ENCODE measurements at regions not wholly inside any gene's neighbourhood (a gene's known extent, or its start where the extent isn't known, plus 50 kb on each side); places are given as distances from the start of the nearest gene placed in this dataset.

GRCh38 chr7:52340067-52340466 is 695.4 kb upstream of the POM121L12 start:
- no peak overlapping the region for H2BK12ac ChIP-seq (ENCODE audit: low read depth, low read length)
- H3K9ac ChIP-seq (replicated peaks in 1 of 4; ENCODE audit: extremely low read depth in 1 of 4, low read depth in 3 of 4, low read length in 3 of 4) = no peak overlapping the region
- H3K27me3 ChIP-seq (replicated peaks in 1 of 4; ENCODE audit: control insufficient read depth in 3 of 4, extremely low read depth in 1 of 4, insufficient read depth in 3 of 4, low read length in 3 of 4) = no peaks in the 10 kb centered on the region
- no peak overlapping the region for H2BK20ac ChIP-seq (ENCODE audit: low read length)
- H3K36me3 ChIP-seq (ENCODE audit: control insufficient read depth in 2 of 4, insufficient read depth in 4 of 4, low read length in 3 of 4) = no peaks in the 10 kb centered on the region; a peak in 1 of 8 replicates
- no peak overlapping the region for H3K23ac ChIP-seq (ENCODE audit: insufficient read length)
- DNase-seq (ENCODE audit: low read depth in 1 of 2, low spot score in 2 of 2) = no peak
- H2AFZ ChIP-seq (ENCODE audit: low read length) = no peak overlapping the region
- ChIA-PET CTCF (ENCODE audit: partially characterized antibody) (no interaction called here), POLR2A (ENCODE audit: partially characterized antibody) (no interaction called here)
- no peaks in the 10 kb centered on the region for H3K9me3 ChIP-seq (ENCODE audit: insufficient read depth in 2 of 2, low read depth in 1 of 2, low read length in 1 of 2)
- peaks cover 0 to 2% (median 0%) of the 10 kb centered on the region in 4 experiments; a peak in 1 of 7 replicates for H3K4me1 ChIP-seq (replicated peaks in 1 of 4; ENCODE audit: control insufficient read depth in 3 of 4, insufficient read depth in 4 of 4, low read length in 3 of 4)
- no peak overlapping the region for H2AK5ac ChIP-seq (ENCODE audit: low read depth, low read length)
- H2BK5ac ChIP-seq (ENCODE audit: low read depth, low read length) = no peak overlapping the region
- no peak overlapping the region for H2BK15ac ChIP-seq (ENCODE audit: low read length)
- no peak overlapping the region for H2BK120ac ChIP-seq (replicated peaks; ENCODE audit: low read depth, low read length)
- no peak overlapping the region for H3K18ac ChIP-seq (ENCODE audit: extremely low read depth, low read length)
- no peaks in the 10 kb centered on the region for H4K20me1 ChIP-seq (replicated peaks in 1 of 2; ENCODE audit: control insufficient read depth in 1 of 2, insufficient read depth in 2 of 2, low read length in 2 of 2)
- no peak overlapping the region for H4K5ac ChIP-seq (ENCODE audit: insufficient read length, low read depth, low read length)
- H3K4me2 ChIP-seq (ENCODE audit: insufficient read depth in 1 of 2, low read depth in 2 of 2, low read length in 2 of 2) = no peak overlapping the region
- WGBS, 2 experiments (ENCODE audit: extremely low coverage in 1 of 2, insufficient coverage in 1 of 2, insufficient read length in 1 of 2, insufficient replicate concordance in 2 of 2, low coverage in 1 of 2, low lambda C conversion rate in 2 of 2, missing lambda C conversion rate in 1 of 2) = 80% methylated on average over 6 of the region's 6 CpGs; no CpG with 5 or more reads in 1 of the 2 experiments
- H3K56ac ChIP-seq (replicated peaks; ENCODE audit: insufficient read length, low read depth, low read length) = no peak overlapping the region
- H4K91ac ChIP-seq (replicated peaks; ENCODE audit: insufficient read length, low read length) = no peak overlapping the region
- H3K23me2 ChIP-seq (ENCODE audit: low read depth, low read length) = no peaks in the 10 kb centered on the region
- FAIRE-seq = no peak
- no peak overlapping the region for H3K27ac ChIP-seq (ENCODE audit: low read depth, low read length)
- H3K79me1 ChIP-seq (ENCODE audit: low read depth, low read length) = no peaks in the 10 kb centered on the region
- no peak overlapping the region for H3K4ac ChIP-seq (replicated peaks; ENCODE audit: insufficient read length, low read depth, low read length)
- H3K14ac ChIP-seq (ENCODE audit: insufficient read length) = no peak overlapping the region
- no peak overlapping the region for H3K4me3 ChIP-seq (ENCODE audit: extremely low read depth in 1 of 4, insufficient read depth in 2 of 4, low read depth in 3 of 4, low read length in 4 of 4)
- no peak overlapping the region for H4K8ac ChIP-seq (ENCODE audit: extremely low read depth, insufficient read depth, low read length)
- H3K79me2 ChIP-seq (ENCODE audit: control insufficient read depth in 1 of 2, insufficient read depth in 2 of 2, low read length in 2 of 2) = no peaks in the 10 kb centered on the region
- TF ChIP-seq RAD21 (IDR thresholded peaks at IDR 0.05 in 1 of 2, conservative IDR thresholded peaks at IDR 0.05 in 1 of 2; ENCODE audit: low read depth in 2 of 2, low read length in 2 of 2) (no peak), RXRA (IDR thresholded peaks at IDR 0.05; ENCODE audit: insufficient read depth, low read depth, low read length) (no peak), SP4 (IDR thresholded peaks at IDR 0.05; ENCODE audit: low read length) (no peak), RNF2 (IDR thresholded peaks at IDR 0.05; ENCODE audit: borderline replicate concordance, low read depth, low read length, missing control alignments, poor library complexity, severe bottlenecking) (no peak), MAFK (IDR thresholded peaks at IDR 0.05; ENCODE audit: low read depth, low read length) (no peak), USF2 (IDR thresholded peaks at IDR 0.05; ENCODE audit: low read length) (no peak), ATF2 (IDR thresholded peaks at IDR 0.05; ENCODE audit: low read length) (no peak), E2F6 (IDR thresholded peaks at IDR 0.05) (no peak), ZNF274 (IDR thresholded peaks at IDR 0.05; ENCODE audit: borderline replicate concordance, extremely low read depth, low read length) (no peak), NANOG (IDR thresholded peaks at IDR 0.05; ENCODE audit: insufficient read depth, low read depth, low read length, poor library complexity, severe bottlenecking) (no peak)

Measured in H1 (cell line).